OCI-LY1 (cell line): ENCODE measurements at regions not wholly inside any gene's neighbourhood (a gene's known extent, or its start where the extent isn't known, plus 50 kb on each side); places are given as distances from the start of the nearest gene placed in this dataset.

Source experiments
- H2AFZ ChIP-seq: fragments of 200-600 bp; sonication (generic), shearing (Covaris generic); 2 replicates; pipeline ENCODE4 v1.6.0; 2014; ENCODE audit warnings: antibody characterized with exemption, mild to moderate bottlenecking, low read length
- H3F3A ChIP-seq: fragments of 200-600 bp; sonication (generic), shearing (Covaris generic); 2 replicates; pipeline ENCODE4 v1.6.0; 2014; ENCODE audit warnings: mild to moderate bottlenecking, antibody characterized with exemption, low read length, moderate library complexity; ENCODE audit not compliant: insufficient read depth
- H3K27ac ChIP-seq: fragments of 200-600 bp; sonication (generic); 2 replicates; pipeline ENCODE4 v1.5.1; 2014; ENCODE audit warnings: low read length, mixed run types, mild to moderate bottlenecking, low read depth; ENCODE audit not compliant: poor library complexity, severe bottlenecking
- H3K27me3 ChIP-seq: fragments of 200-600 bp; sonication (generic); 2 replicates; pipeline ENCODE4 v1.6.0; 2014; ENCODE audit warnings: antibody characterized with exemption, mild to moderate bottlenecking, low read length, moderate library complexity; ENCODE audit not compliant: insufficient read depth
- H3K36me3 ChIP-seq: fragments of 200-600 bp; sonication (generic); 2 replicates; pipeline ENCODE4 v1.6.1; 2014; ENCODE audit warnings: mild to moderate bottlenecking, antibody characterized with exemption, low read length, moderate library complexity, mixed read lengths; ENCODE audit not compliant: insufficient read depth
- H3K4me1 ChIP-seq: fragments of 200-600 bp; sonication (generic); 2 replicates; pipeline ENCODE4 v1.5.1; 2014; ENCODE audit warnings: mild to moderate bottlenecking, low read length, moderate library complexity; ENCODE audit not compliant: insufficient read depth, severe bottlenecking
- H3K4me2 ChIP-seq: fragments of 200-600 bp; sonication (generic), shearing (Covaris generic); 2 replicates; pipeline ENCODE4 v1.6.1; 2014; ENCODE audit warnings: low read length
- H3K4me3 ChIP-seq: fragments of 200-600 bp; sonication (generic); 2 replicates; pipeline ENCODE4 v1.5.1; 2014; ENCODE audit warnings: low read length, low read depth, mild to moderate bottlenecking, mixed read lengths; ENCODE audit not compliant: poor library complexity, severe bottlenecking
- H3K79me2 ChIP-seq: fragments of 200-600 bp; shearing (Covaris generic); 2 replicates; pipeline ENCODE4 v1.6.1; 2016; ENCODE audit warnings: mixed run types, low read length, mixed read lengths; ENCODE audit not compliant: insufficient read depth
- H3K9ac ChIP-seq: fragments of 200-600 bp; sonication (generic), shearing (Covaris generic); 2 replicates; pipeline ENCODE4 v1.6.1; 2014; ENCODE audit warnings: mild to moderate bottlenecking, low read length, mixed read lengths
- H3K9me2 ChIP-seq: fragments of 200-600 bp; sonication (generic), shearing (Covaris generic); 2 replicates; pipeline ENCODE4 v1.6.1; 2014; ENCODE audit warnings: low read depth, mild to moderate bottlenecking, low read length, mixed read lengths
- H3K9me3 ChIP-seq: fragments of 200-600 bp; shearing (Covaris generic); 2 replicates; pipeline ENCODE4 v1.6.1; 2014; ENCODE audit warnings: low read length, mixed read lengths
- H4K20me1 ChIP-seq: fragments of 200-600 bp; sonication (generic), shearing (Covaris generic); 2 replicates; pipeline ENCODE4 v1.6.0; 2016; ENCODE audit warnings: mild to moderate bottlenecking, low read length; ENCODE audit not compliant: insufficient read depth
- EZH2 ChIP-seq: fragments of 200-600 bp; sonication (generic), shearing (Covaris generic); IDR thresholded peaks from 2 replicates; pipeline ENCODE4 v1.8.0; 2017; ENCODE audit warnings: borderline replicate concordance, mixed run types, mild to moderate bottlenecking, antibody characterized with exemption, low read length, moderate library complexity, mixed read lengths
- TF ChIP-seq, protein P1 (sequence below): fragments of 200-600 bp; sonication (generic), shearing (Covaris generic); IDR thresholded peaks from 2 replicates; pipeline ENCODE4 v1.5.1; 2017; ENCODE audit warnings: mild to moderate bottlenecking, antibody characterized with exemption, low read length, moderate library complexity, mixed read lengths

GRCh38 chr20:17881741-17882064 lies 86.9 kb downstream of the SNX5 start:
- peaks cover 3% of the 10 kb centered on the region; the same call in 1 of the 2 replicates for H3K27me3 ChIP-seq
- no peaks in the 10 kb centered on the region for H3K9me2 ChIP-seq
- no peaks in the 10 kb centered on the region for H4K20me1 ChIP-seq
- no peak overlapping the region for H3K9ac ChIP-seq
- no peaks in the 10 kb centered on the region for H3K79me2 ChIP-seq
- H3F3A ChIP-seq: 0 out of 2 replicates have a peak, but pooled peaks cover 3% of the 10 kb centered on the region
- no peak overlapping the region for H3K27ac ChIP-seq
- H3K36me3 ChIP-seq: no peaks in the 10 kb centered on the region
- no peak overlapping the region for H2AFZ ChIP-seq
- no peak overlapping the region for H3K4me2 ChIP-seq
- H3K9me3 ChIP-seq: no peaks in the 10 kb centered on the region
- H3K4me1 ChIP-seq: peaks cover 18% of the 10 kb centered on the region
- TF ChIP-seq EZH2: no peak
- TF ChIP-seq, protein P1, sequence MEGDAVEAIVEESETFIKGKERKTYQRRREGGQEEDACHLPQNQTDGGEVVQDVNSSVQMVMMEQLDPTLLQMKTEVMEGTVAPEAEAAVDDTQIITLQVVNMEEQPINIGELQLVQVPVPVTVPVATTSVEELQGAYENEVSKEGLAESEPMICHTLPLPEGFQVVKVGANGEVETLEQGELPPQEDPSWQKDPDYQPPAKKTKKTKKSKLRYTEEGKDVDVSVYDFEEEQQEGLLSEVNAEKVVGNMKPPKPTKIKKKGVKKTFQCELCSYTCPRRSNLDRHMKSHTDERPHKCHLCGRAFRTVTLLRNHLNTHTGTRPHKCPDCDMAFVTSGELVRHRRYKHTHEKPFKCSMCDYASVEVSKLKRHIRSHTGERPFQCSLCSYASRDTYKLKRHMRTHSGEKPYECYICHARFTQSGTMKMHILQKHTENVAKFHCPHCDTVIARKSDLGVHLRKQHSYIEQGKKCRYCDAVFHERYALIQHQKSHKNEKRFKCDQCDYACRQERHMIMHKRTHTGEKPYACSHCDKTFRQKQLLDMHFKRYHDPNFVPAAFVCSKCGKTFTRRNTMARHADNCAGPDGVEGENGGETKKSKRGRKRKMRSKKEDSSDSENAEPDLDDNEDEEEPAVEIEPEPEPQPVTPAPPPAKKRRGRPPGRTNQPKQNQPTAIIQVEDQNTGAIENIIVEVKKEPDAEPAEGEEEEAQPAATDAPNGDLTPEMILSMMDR: no peak
- H3K4me3 ChIP-seq: no peak overlapping the region

- H3F3A ChIP-seq: 0 out of 2 replicates have a peak, but pooled peaks cover 3% of the 10 kb centered on the region
- no peak overlapping the region for H3K9ac ChIP-seq
- peak overlapping the region; percentile 23 for H3K27ac ChIP-seq
- no peaks in the 10 kb centered on the region for H3K9me2 ChIP-seq
- peak overlapping the region; percentile 30 for H3K4me2 ChIP-seq
- H3K9me3 ChIP-seq: no peaks in the 10 kb centered on the region
- H4K20me1 ChIP-seq: no peaks in the 10 kb centered on the region
- no peak overlapping the region for H2AFZ ChIP-seq
- peaks cover 3% of the 10 kb centered on the region; the same call in 1 of the 2 replicates for H3K27me3 ChIP-seq
- TF ChIP-seq EZH2: no peak
- TF ChIP-seq, protein P1: peak; percentile 49
- peaks cover 29% of the 10 kb centered on the region for H3K4me1 ChIP-seq
- H3K79me2 ChIP-seq: no peaks in the 10 kb centered on the region
- no peaks in the 10 kb centered on the region for H3K36me3 ChIP-seq
- H3K4me3 ChIP-seq: no peak overlapping the region
Measured at GRCh38 chr20:17878912-17879602, 89.5 kb downstream of the SNX5 start.

- H2AFZ ChIP-seq: no peak overlapping the region
Measured at GRCh38 chr20:17878069-17878911, 90.3 kb downstream of the SNX5 start.

More at GRCh38 chr20:17878069-17878911, 90.3 kb downstream of the SNX5 start:
- H3K9me3 ChIP-seq: no peaks in the 10 kb centered on the region
- no peaks in the 10 kb centered on the region for H4K20me1 ChIP-seq
- H3K4me2 ChIP-seq: peak overlapping the region; percentile 30
- no peaks in the 10 kb centered on the region for H3K79me2 ChIP-seq
- H3K9ac ChIP-seq: no peak overlapping the region
- H3F3A ChIP-seq: 0 out of 2 replicates have a peak, but pooled peaks cover 3% of the 10 kb centered on the region
- no peak overlapping the region for H3K27ac ChIP-seq
- no peak overlapping the region for H3K4me3 ChIP-seq
- H3K4me1 ChIP-seq: peaks cover 34% of the 10 kb centered on the region
- peaks cover 3% of the 10 kb centered on the region; the same call in 1 of the 2 replicates for H3K27me3 ChIP-seq
- no peaks in the 10 kb centered on the region for H3K9me2 ChIP-seq
- TF ChIP-seq, protein P1: no peak
- no peak for TF ChIP-seq EZH2
- no peaks in the 10 kb centered on the region for H3K36me3 ChIP-seq
